ENCODE measurements at regions not wholly inside any gene's neighbourhood (a gene's known extent, or its start where the extent isn't known, plus 50 kb on each side); places are given as distances from the start of the nearest gene placed in this dataset.

DNA sequence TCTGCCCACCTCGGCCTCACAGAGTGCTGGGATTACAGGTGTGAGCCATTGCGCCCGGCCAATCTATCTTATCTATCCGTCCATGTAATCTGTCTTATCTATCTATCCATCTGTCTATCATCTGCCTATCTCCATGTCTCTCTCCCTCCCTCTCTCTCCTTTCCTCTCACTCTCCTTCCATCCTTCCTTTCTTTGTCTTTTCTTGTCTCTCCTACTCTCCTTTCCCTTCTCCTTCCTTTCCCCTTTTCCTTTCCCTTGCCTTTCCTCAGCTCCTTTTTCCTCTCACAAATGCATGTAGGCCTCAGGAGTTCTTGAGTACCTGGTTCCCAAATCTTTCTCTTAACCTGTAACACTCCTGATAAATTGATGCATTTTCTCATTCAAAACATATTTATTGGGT, 89.3 kb upstream of the WSCD2 start:
- H3K27ac ChIP-seq = no peak overlapping the region
- H3K27me3 ChIP-seq (replicated peaks) = no peaks in the 10 kb centered on the region
- DNase-seq = no peak
- in situ Hi-C loops (cut with HindIII; ENCODE audit: low pct_ligation_motif_present, low sequenced_read_pairs) = no loop called here
- H3K36me3 ChIP-seq (replicated peaks) = no peaks in the 10 kb centered on the region
- no peak overlapping the region for H3K4me3 ChIP-seq (ENCODE audit: low read depth, low read length)
- TF ChIP-seq CTCF (IDR thresholded peaks at IDR 0.05; ENCODE audit: low read depth, low read length, missing control alignments) = no peak

GRCh38 chr12:108040947-108041346, 88.1 kb upstream of the WSCD2 start:
- no peak overlapping the region for H3K4me3 ChIP-seq (ENCODE audit: low read depth, low read length)
- H3K27me3 ChIP-seq (replicated peaks) = no peaks in the 10 kb centered on the region
- no peak for TF ChIP-seq CTCF (IDR thresholded peaks at IDR 0.05; ENCODE audit: low read depth, low read length, missing control alignments)
- no peak overlapping the region for H3K27ac ChIP-seq
- H3K36me3 ChIP-seq (replicated peaks) = no peaks in the 10 kb centered on the region
- DNase-seq = peak; percentile 22
- in situ Hi-C loops (cut with HindIII; ENCODE audit: low pct_ligation_motif_present, low sequenced_read_pairs) = no loop called here

GRCh38 chr12:108043286-108043685, 85.8 kb upstream of the WSCD2 start:
- in situ Hi-C loops (cut with HindIII; ENCODE audit: low pct_ligation_motif_present, low sequenced_read_pairs) = no loop called here
- no peak for DNase-seq
- Histone ChIP-seq H3K4me3 (ENCODE audit: low read depth, low read length) (no peak overlapping the region), H3K27me3 (replicated peaks) (no peaks in the 10 kb centered on the region), H3K27ac (no peak overlapping the region), H3K36me3 (replicated peaks) (no peaks in the 10 kb centered on the region)
- no peak for TF ChIP-seq CTCF (IDR thresholded peaks at IDR 0.05; ENCODE audit: low read depth, low read length, missing control alignments)

- Histone ChIP-seq H3K27ac (no peak overlapping the region), H3K36me3 (replicated peaks) (no peaks in the 10 kb centered on the region), H3K4me3 (ENCODE audit: low read depth, low read length) (no peak overlapping the region), H3K27me3 (replicated peaks) (no peaks in the 10 kb centered on the region)
- DNase-seq = no peak
- in situ Hi-C loops (cut with HindIII; ENCODE audit: low pct_ligation_motif_present, low sequenced_read_pairs) = no loop called here
- no peak for TF ChIP-seq CTCF (IDR thresholded peaks at IDR 0.05; ENCODE audit: low read depth, low read length, missing control alignments)
Measured at GRCh38 chr12:108043750-108044533, 85.1 kb upstream of the WSCD2 start.

DNA sequence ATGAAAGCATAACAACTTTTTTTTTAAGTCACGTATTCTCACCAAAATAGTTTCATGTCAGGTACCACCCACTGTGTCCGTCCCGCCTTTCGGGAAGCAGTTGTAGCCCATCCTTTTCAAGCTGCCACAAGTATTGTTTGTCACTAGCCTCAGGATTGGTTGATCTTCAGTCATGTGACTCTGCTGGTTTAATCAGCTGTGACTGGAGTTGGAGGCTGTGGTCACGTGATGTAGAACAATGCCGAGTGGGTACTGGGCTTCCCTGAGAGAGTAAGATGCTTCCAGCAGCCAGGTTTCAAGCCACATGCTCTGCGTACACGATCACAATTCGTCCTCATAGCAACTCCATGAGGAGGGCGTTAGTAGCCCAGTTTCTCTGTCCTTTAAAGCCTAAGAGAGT, 83.0 kb upstream of the WSCD2 start:
- DNase-seq = no peak
- Histone ChIP-seq H3K27me3 (replicated peaks) (no peaks in the 10 kb centered on the region), H3K36me3 (replicated peaks) (no peaks in the 10 kb centered on the region), H3K4me3 (ENCODE audit: low read depth, low read length) (no peak overlapping the region), H3K27ac (no peak overlapping the region)
- in situ Hi-C loops (cut with HindIII; ENCODE audit: low pct_ligation_motif_present, low sequenced_read_pairs) = no loop called here
- TF ChIP-seq CTCF (IDR thresholded peaks at IDR 0.05; ENCODE audit: low read depth, low read length, missing control alignments) = no peak

GRCh38 chr12:108046650-108047049, 82.4 kb upstream of the WSCD2 start:
- no peak overlapping the region for H3K27ac ChIP-seq
- no peaks in the 10 kb centered on the region for H3K36me3 ChIP-seq (replicated peaks)
- H3K4me3 ChIP-seq (ENCODE audit: low read depth, low read length) = no peak overlapping the region
- no peaks in the 10 kb centered on the region for H3K27me3 ChIP-seq (replicated peaks)
- TF ChIP-seq CTCF (IDR thresholded peaks at IDR 0.05; ENCODE audit: low read depth, low read length, missing control alignments) = no peak
- DNase-seq = no peak
- in situ Hi-C loops (cut with HindIII; ENCODE audit: low pct_ligation_motif_present, low sequenced_read_pairs) = no loop called here

Measured in brain microvascular endothelial cell (primary cell).